ENCODE measurements at regions not wholly inside any gene's neighbourhood (a gene's known extent, or its start where the extent isn't known, plus 50 kb on each side); places are given as distances from the start of the nearest gene placed in this dataset.

DNA sequence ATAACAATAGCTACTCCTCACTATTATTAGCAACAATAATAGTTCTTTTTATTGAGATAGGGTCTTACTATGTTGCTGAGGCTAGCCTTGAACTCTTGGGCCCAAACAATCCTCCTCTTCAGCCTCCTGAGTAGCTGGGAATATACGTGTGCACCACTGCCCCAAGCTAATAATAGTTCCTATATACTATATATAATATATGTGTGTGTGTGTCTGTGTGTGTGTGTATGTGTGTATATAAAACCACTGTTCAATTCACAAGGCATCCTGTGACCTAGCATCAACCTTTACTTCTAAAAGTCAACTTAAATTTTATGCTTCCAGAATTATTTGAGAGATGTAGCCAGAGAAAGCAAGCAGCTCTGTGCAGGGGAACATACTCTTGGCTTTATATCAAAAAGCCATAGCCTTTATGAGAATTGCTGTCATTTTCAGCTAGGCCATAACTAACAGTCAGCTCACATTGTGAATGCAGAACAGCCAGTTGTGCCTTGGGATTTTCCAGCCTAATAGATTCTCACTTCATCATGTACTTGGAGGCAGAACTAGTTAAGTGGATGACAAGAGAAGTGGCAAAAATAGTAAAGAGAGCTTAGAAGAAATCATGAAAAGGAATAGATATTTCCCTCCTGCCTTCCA is 665.5 kb downstream of the NYAP2 start:
- ATAC-seq (ENCODE audit: insufficient read depth, low FRiP score) (no peak), DNase-seq (peak; percentile 61 to 93 (median 92))
- TF ChIP-seq, protein P1, sequence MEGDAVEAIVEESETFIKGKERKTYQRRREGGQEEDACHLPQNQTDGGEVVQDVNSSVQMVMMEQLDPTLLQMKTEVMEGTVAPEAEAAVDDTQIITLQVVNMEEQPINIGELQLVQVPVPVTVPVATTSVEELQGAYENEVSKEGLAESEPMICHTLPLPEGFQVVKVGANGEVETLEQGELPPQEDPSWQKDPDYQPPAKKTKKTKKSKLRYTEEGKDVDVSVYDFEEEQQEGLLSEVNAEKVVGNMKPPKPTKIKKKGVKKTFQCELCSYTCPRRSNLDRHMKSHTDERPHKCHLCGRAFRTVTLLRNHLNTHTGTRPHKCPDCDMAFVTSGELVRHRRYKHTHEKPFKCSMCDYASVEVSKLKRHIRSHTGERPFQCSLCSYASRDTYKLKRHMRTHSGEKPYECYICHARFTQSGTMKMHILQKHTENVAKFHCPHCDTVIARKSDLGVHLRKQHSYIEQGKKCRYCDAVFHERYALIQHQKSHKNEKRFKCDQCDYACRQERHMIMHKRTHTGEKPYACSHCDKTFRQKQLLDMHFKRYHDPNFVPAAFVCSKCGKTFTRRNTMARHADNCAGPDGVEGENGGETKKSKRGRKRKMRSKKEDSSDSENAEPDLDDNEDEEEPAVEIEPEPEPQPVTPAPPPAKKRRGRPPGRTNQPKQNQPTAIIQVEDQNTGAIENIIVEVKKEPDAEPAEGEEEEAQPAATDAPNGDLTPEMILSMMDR (IDR thresholded peaks at IDR 0.05; ENCODE audit: control extremely low read depth, extremely low read depth), result no peak
- Histone ChIP-seq H3K36me3 (ENCODE audit: control insufficient read depth in 4 of 4, insufficient read depth in 4 of 4, low read length in 4 of 4) (no peaks in the 10 kb centered on the region), H3K9ac (ENCODE audit: insufficient read depth in 1 of 2, low read length in 2 of 2) (no peak overlapping the region), H3K4me3 (no peak overlapping the region), H3K9me3 (ENCODE audit: control insufficient read depth in 4 of 4, insufficient read depth in 3 of 4, low read length in 3 of 4) (no peaks in the 10 kb centered on the region), H3K4me1 (ENCODE audit: control insufficient read depth in 5 of 5, insufficient read depth in 5 of 5, low read length in 5 of 5) (peaks cover 0 to 39% (median 9%) of the 10 kb centered on the region in 5 donors), H3K27ac (ENCODE audit: low read depth in 1 of 2, low read length in 1 of 2) (no peak overlapping the region), H3K27me3 (ENCODE audit: control insufficient read depth in 3 of 3, insufficient read depth in 3 of 3, low read length in 2 of 3) (no peaks in the 10 kb centered on the region)
- WGBS, 2 donors, result 89 to 92% methylated on average over 1 of the region's 1 CpG

DNA sequence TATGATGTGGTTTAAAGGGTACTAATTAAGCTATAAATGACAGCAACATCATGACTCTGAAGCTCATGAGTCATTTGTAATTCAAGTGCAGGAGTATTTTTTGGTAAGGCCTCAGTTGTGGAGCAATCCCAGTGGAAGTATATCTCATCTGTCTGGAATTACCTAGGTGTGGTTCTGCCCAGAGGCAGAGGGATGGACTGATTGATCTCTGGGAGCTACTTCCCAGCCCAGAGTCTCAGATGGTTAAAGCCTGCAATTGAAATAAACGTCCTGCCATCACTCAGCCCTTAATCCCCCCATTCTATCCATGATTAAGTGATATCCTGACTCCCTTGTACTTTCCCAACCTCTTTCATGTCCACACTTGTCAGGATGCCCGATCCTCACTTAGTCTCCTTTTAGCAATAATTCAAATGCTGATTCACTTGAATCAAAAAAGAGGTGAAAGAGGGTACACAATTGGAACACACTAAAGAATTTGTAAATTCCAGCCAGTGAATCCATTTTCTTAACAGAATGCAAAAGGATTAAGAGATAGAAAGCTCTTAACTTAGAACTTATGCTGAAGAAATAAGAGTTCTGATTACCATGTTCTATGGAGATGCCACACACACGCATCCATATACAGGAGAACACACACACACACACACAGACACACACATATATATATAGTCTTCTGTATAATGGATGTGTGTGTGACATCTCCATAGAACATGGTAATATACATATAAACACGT is 664.4 kb downstream of the NYAP2 start:
- peaks cover 0 to 39% (median 9%) of the 10 kb centered on the region in 5 donors for H3K4me1 ChIP-seq (ENCODE audit: control insufficient read depth in 5 of 5, insufficient read depth in 5 of 5, low read length in 5 of 5)
- no peaks in the 10 kb centered on the region for H3K9me3 ChIP-seq (ENCODE audit: control insufficient read depth in 4 of 4, insufficient read depth in 3 of 4, low read length in 3 of 4)
- no peaks in the 10 kb centered on the region for H3K36me3 ChIP-seq (ENCODE audit: control insufficient read depth in 4 of 4, insufficient read depth in 4 of 4, low read length in 4 of 4)
- peak overlapping the region in 1 of 2 donors; percentile 42 for H3K9ac ChIP-seq (ENCODE audit: insufficient read depth in 1 of 2, low read length in 2 of 2)
- 83 to 90% methylated on average over 4 of the region's 4 CpGs for WGBS, 2 donors
- no peaks in the 10 kb centered on the region for H3K27me3 ChIP-seq (ENCODE audit: control insufficient read depth in 3 of 3, insufficient read depth in 3 of 3, low read length in 2 of 3)
- H3K27ac ChIP-seq (ENCODE audit: low read depth in 1 of 2, low read length in 1 of 2), result no peak overlapping the region
- TF ChIP-seq, protein P1 (IDR thresholded peaks at IDR 0.05; ENCODE audit: control extremely low read depth, extremely low read depth), result no peak
- ATAC-seq (ENCODE audit: insufficient read depth, low FRiP score) (no peak), DNase-seq (no peak)
- no peak overlapping the region for H3K4me3 ChIP-seq

DNA sequence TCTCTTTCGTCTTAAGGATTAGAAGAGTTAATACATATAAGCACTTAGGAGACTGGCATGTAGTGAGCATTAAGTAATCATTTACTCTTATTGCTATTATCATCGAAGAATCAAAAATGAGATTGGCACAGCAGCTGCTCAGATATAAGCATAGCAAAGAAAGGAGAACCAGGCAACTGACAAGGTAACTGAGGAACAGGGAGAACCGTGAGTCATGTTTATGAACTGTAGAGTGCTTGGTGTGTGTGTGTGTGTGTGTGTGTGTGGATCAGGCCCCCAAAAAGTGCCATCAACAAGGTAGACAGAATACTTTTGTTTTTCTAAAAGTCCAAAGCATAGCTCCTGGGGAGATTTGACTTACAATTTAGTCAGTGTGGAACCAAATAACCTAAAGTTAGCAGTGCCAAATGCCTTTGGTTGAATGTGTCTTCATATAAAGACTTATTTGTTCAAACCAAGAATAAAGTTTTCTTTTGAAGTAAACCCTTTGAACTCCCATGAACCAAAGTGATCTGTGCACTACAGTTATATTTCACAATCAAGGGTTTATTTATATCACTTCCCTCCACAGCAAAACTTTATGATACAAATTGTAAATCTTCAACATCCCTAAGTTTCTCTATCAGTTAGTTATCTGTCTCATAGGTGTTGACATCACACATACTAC is 660.6 kb downstream of the NYAP2 start:
- Histone ChIP-seq H3K27me3 (ENCODE audit: control insufficient read depth in 3 of 3, insufficient read depth in 3 of 3, low read length in 2 of 3) (no peaks in the 10 kb centered on the region), H3K4me1 (ENCODE audit: control insufficient read depth in 5 of 5, insufficient read depth in 5 of 5, low read length in 5 of 5) (peaks cover 0 to 16% (median 9%) of the 10 kb centered on the region in 5 donors), H3K9me3 (ENCODE audit: control insufficient read depth in 4 of 4, insufficient read depth in 3 of 4, low read length in 3 of 4) (no peaks in the 10 kb centered on the region), H3K36me3 (ENCODE audit: control insufficient read depth in 4 of 4, insufficient read depth in 4 of 4, low read length in 4 of 4) (no peaks in the 10 kb centered on the region), H3K9ac (ENCODE audit: insufficient read depth in 1 of 2, low read length in 2 of 2) (no peak overlapping the region), H3K27ac (ENCODE audit: low read depth in 1 of 2, low read length in 1 of 2) (no peak overlapping the region), H3K4me3 (no peak overlapping the region)
- ATAC-seq (ENCODE audit: insufficient read depth, low FRiP score) (no peak), DNase-seq (no peak)
- TF ChIP-seq, protein P1 (IDR thresholded peaks at IDR 0.05; ENCODE audit: control extremely low read depth, extremely low read depth), result no peak
- WGBS, 2 donors, result 48 to 69% methylated on average over 3 of the region's 3 CpGs

Measured in lung (tissue), 11 donors.